H9 (cell line): ENCODE measurements at regions not wholly inside any gene's neighbourhood (a gene's known extent, or its start where the extent isn't known, plus 50 kb on each side); places are given as distances from the start of the nearest gene placed in this dataset.

Experiments
- DNase-seq: peaks from one replicate; pipeline ENCODE4 v3.0.0-alpha.2; 2017
- H2AFZ ChIP-seq: one replicate; pipeline ENCODE4 v1.6.1; 2013; ENCODE audit warnings: mild to moderate bottlenecking, low read length, control low read depth, moderate library complexity
- H2AK5ac ChIP-seq: 2 replicates; pipeline ENCODE4 v1.6.1; 2013; ENCODE audit warnings: low read length, control low read depth, mixed read lengths; ENCODE audit not compliant: insufficient read length
- H2BK120ac ChIP-seq: one replicate; pipeline ENCODE4 v1.6.1; 2013; ENCODE audit warnings: low read depth, mild to moderate bottlenecking, low read length, control low read depth, inconsistent platforms; ENCODE audit not compliant: poor library complexity, severe bottlenecking
- H2BK12ac ChIP-seq: 2 replicates; pipeline ENCODE4 v1.6.1; 2013; ENCODE audit warnings: low read length, control low read depth, mixed read lengths, low read depth; ENCODE audit not compliant: insufficient read length
- H2BK15ac ChIP-seq: 2 replicates; pipeline ENCODE4 v1.6.1; 2013; ENCODE audit warnings: low read depth, low read length, control low read depth
- H2BK20ac ChIP-seq: one replicate; pipeline ENCODE4 v1.6.1; 2013; ENCODE audit warnings: low read depth, mild to moderate bottlenecking, low read length, control low read depth, inconsistent platforms; ENCODE audit not compliant: poor library complexity, severe bottlenecking
- H2BK5ac ChIP-seq: 2 replicates; pipeline ENCODE4 v1.6.1; 2013; ENCODE audit warnings: low read length, control low read depth, mixed read lengths; ENCODE audit not compliant: insufficient read length
- H3K14ac ChIP-seq: 2 replicates; pipeline ENCODE4 v1.6.1; 2013; ENCODE audit warnings: low read length, control low read depth; ENCODE audit not compliant: insufficient read depth
- H3K18ac ChIP-seq: 2 replicates; pipeline ENCODE4 v1.6.1; 2013; ENCODE audit warnings: low read depth, mild to moderate bottlenecking, mixed read lengths, low read length, control low read depth; ENCODE audit not compliant: insufficient read length
- H3K23ac ChIP-seq: 2 replicates; pipeline ENCODE4 v1.6.1; 2013; ENCODE audit warnings: low read length, control low read depth, mixed read lengths, low read depth; ENCODE audit not compliant: insufficient read length
- H3K23me2 ChIP-seq: 2 replicates; pipeline ENCODE4 v1.6.1; 2013; ENCODE audit warnings: low read depth, mild to moderate bottlenecking, mixed read lengths, low read length, control low read depth; ENCODE audit not compliant: insufficient read length, poor library complexity, severe bottlenecking
- H3K27ac ChIP-seq: 2 replicates; pipeline ENCODE4 v1.5.1; 2013; ENCODE audit warnings: low read length, control low read depth, mixed read lengths, low read depth; ENCODE audit not compliant: insufficient read length
- H3K27me3 ChIP-seq: 2 replicates; pipeline ENCODE4 v1.6.1; 2013; ENCODE audit warnings: low read length, control low read depth, inconsistent platforms; ENCODE audit not compliant: insufficient read depth
- H3K4ac ChIP-seq: 2 replicates; pipeline ENCODE4 v1.6.1; 2013; ENCODE audit warnings: low read depth, mild to moderate bottlenecking, control low read depth, inconsistent platforms, low read length, moderate library complexity
- H3K4me1 ChIP-seq: 2 replicates; pipeline ENCODE4 v1.6.1; 2013; ENCODE audit warnings: low read length, control low read depth, inconsistent platforms; ENCODE audit not compliant: insufficient read depth
- H3K4me2 ChIP-seq: 2 replicates; pipeline ENCODE4 v1.6.1; 2013; ENCODE audit warnings: low read length, control low read depth, mixed read lengths; ENCODE audit not compliant: insufficient read length, insufficient read depth
- H3K56ac ChIP-seq: 2 replicates; pipeline ENCODE4 v1.6.1; 2013; ENCODE audit warnings: low read depth, mild to moderate bottlenecking, mixed read lengths, low read length, control low read depth; ENCODE audit not compliant: insufficient read length
- H3K79me1 ChIP-seq: 2 replicates; pipeline ENCODE4 v1.6.1; 2013; ENCODE audit warnings: low read depth, mild to moderate bottlenecking, moderate library complexity, low read length, control low read depth, inconsistent platforms; ENCODE audit not compliant: insufficient read depth, poor library complexity, severe bottlenecking
- H3K79me2 ChIP-seq: 2 replicates; pipeline ENCODE4 v1.6.1; 2013; ENCODE audit warnings: low read length, control low read depth, inconsistent platforms; ENCODE audit not compliant: insufficient read depth
- H3K9ac ChIP-seq: 2 replicates; pipeline ENCODE4 v1.6.1; 2013; ENCODE audit warnings: low read length, control low read depth, mixed read lengths; ENCODE audit not compliant: insufficient read length; ENCODE audit errors: extremely low read depth
- H3K9me3 ChIP-seq: one replicate; pipeline ENCODE4 v1.6.1; 2013; ENCODE audit warnings: low read depth, low read length, inconsistent platforms; ENCODE audit not compliant: control insufficient read depth
- H3T11ph ChIP-seq: one replicate; pipeline ENCODE4 v1.6.1; 2013; ENCODE audit warnings: mild to moderate bottlenecking, low read length, control low read depth, inconsistent platforms
- H4K20me1 ChIP-seq: one replicate; pipeline ENCODE4 v1.6.1; 2013; ENCODE audit not compliant: control insufficient read depth, insufficient read length, insufficient read depth
- H4K5ac ChIP-seq: 2 replicates; pipeline ENCODE4 v1.6.1; 2013; ENCODE audit warnings: low read depth, mild to moderate bottlenecking, mixed read lengths, low read length, control low read depth; ENCODE audit not compliant: insufficient read length
- H4K8ac ChIP-seq: replicated peaks from 2 replicates; pipeline ENCODE4 v1.6.1; 2013; ENCODE audit warnings: low read length, control low read depth, mixed read lengths, low read depth; ENCODE audit not compliant: insufficient read length
- H4K91ac ChIP-seq: 2 replicates; pipeline ENCODE4 v1.6.1; 2013; ENCODE audit warnings: low read depth, mild to moderate bottlenecking, moderate library complexity, mixed read lengths, low read length, control low read depth; ENCODE audit not compliant: insufficient read length
- H3K27ac Mint-ChIP-seq, 3 experiments: 2 replicates in 2 of 3; 3 replicates in 1 of 3; pipeline ENCODE4 v1.8.0; 2020 to 2021; ENCODE audit warnings: mixed read lengths in 3 of 3, mild to moderate bottlenecking in 1 of 3, moderate library complexity in 1 of 3
- H3K27me3 Mint-ChIP-seq: 2 replicates; pipeline ENCODE4 v1.8.0; 2021; ENCODE audit warnings: low read depth, mild to moderate bottlenecking, moderate library complexity, mixed read lengths
- H3K36me3 Mint-ChIP-seq, 3 experiments: 2 replicates in 2 of 3; 3 replicates in 1 of 3; pipeline ENCODE4 v1.8.0; 2020 to 2021; ENCODE audit warnings: low read depth in 3 of 3, mixed read lengths in 3 of 3; ENCODE audit not compliant: insufficient read depth in 1 of 3
- H3K4me1 Mint-ChIP-seq, 2 experiments: 2 replicates each; pipeline ENCODE4 v1.8.0; 2020; ENCODE audit warnings: mixed read lengths in 2 of 2
- H3K4me3 Mint-ChIP-seq, 2 experiments: 2 replicates in 1 of 2; 3 replicates in 1 of 2; pipeline ENCODE4 v1.8.0; 2020 to 2021; ENCODE audit warnings: mild to moderate bottlenecking in 2 of 2, mixed read lengths in 2 of 2, moderate library complexity in 1 of 2
- H3K9me3 Mint-ChIP-seq, 2 experiments: 2 replicates in 1 of 2; 3 replicates in 1 of 2; pipeline ENCODE4 v1.8.0; 2020; ENCODE audit warnings: mild to moderate bottlenecking in 2 of 2, mixed read lengths in 2 of 2, moderate library complexity in 1 of 2
- WGBS: extraction: QIAGEN DNeasy Blood & Tissue Kit; methylation state at CpG from one replicate; pipeline ENCODE4 v1.1.7; 2013; ENCODE audit warnings: missing lambda C conversion rate, low lambda C conversion rate, mixed read lengths; ENCODE audit not compliant: insufficient read length; ENCODE audit errors: extremely low coverage; 5-methylcytosine and 5-hydroxymethylcytosine counted together
- TF ChIP-seq, protein P1 (sequence below): fragments of 200-600 bp; sonication (generic); conservative IDR thresholded peaks from 3 replicates; pipeline ENCODE4 v1.8.0; 2021; ENCODE audit warnings: antibody characterized with exemption, mild to moderate bottlenecking

DNA sequence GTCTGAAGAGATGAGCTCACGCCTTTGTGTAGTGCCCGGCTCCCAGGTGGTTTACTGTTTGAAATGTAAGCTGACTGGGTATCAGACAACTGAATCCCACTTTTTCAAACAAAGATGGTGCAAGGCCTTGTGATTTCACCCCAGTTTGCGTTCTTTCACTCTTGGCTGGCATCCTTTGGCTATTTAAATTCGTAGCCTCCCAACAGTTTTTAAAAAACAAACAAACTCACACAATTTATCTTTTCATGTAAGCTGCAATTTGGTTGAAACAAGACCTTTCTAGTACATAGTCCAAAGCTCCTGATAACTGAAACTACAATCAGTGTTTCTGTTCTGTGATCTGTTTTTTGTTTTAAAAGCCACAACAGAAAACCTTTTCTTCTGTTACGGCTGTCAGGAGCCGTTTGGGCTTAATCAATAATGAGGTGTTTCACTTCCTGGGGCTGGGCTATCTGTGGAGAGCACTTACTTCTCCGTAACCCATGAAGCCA is 65.1 kb upstream of the NPAS1 start:
- no peaks in the 10 kb centered on the region for H3K9me3 ChIP-seq
- H2BK20ac ChIP-seq = no peak overlapping the region
- H4K8ac ChIP-seq = no peak overlapping the region
- no peak overlapping the region for H3K9ac ChIP-seq
- peaks cover 3% of the 10 kb centered on the region for H3K79me1 ChIP-seq
- DNase-seq = no peak
- TF ChIP-seq, protein P1, sequence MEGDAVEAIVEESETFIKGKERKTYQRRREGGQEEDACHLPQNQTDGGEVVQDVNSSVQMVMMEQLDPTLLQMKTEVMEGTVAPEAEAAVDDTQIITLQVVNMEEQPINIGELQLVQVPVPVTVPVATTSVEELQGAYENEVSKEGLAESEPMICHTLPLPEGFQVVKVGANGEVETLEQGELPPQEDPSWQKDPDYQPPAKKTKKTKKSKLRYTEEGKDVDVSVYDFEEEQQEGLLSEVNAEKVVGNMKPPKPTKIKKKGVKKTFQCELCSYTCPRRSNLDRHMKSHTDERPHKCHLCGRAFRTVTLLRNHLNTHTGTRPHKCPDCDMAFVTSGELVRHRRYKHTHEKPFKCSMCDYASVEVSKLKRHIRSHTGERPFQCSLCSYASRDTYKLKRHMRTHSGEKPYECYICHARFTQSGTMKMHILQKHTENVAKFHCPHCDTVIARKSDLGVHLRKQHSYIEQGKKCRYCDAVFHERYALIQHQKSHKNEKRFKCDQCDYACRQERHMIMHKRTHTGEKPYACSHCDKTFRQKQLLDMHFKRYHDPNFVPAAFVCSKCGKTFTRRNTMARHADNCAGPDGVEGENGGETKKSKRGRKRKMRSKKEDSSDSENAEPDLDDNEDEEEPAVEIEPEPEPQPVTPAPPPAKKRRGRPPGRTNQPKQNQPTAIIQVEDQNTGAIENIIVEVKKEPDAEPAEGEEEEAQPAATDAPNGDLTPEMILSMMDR = no peak
- H3K27me3 ChIP-seq = no peaks in the 10 kb centered on the region
- H2BK12ac ChIP-seq = no peak overlapping the region
- no peak overlapping the region for H3K14ac ChIP-seq
- Mint-ChIP-seq H3K4me1 (peaks cover 12 to 15% of the 10 kb centered on the region in 2 experiments), H3K9me3 (no peaks in the 10 kb centered on the region; a peak in 1 of 5 replicates), H3K27ac (peak overlapping the region in 1 of 3 experiments; percentile 87; a peak in 1 of 7 replicates), H3K36me3 (peaks cover 10 to 22% (median 15%) of the 10 kb centered on the region in 3 experiments; a peak in 5 of 7 replicates), H3K27me3 (no peaks in the 10 kb centered on the region), H3K4me3 (no peak overlapping the region)
- no peak overlapping the region for H3T11ph ChIP-seq
- H3K23me2 ChIP-seq = no peaks in the 10 kb centered on the region
- H2AFZ ChIP-seq = no peak overlapping the region
- no peak overlapping the region for H2BK15ac ChIP-seq
- H3K4ac ChIP-seq = no peak overlapping the region
- H3K4me2 ChIP-seq = no peak overlapping the region
- no peak overlapping the region for H4K91ac ChIP-seq
- no peak overlapping the region for H3K56ac ChIP-seq
- H3K79me2 ChIP-seq = no peaks in the 10 kb centered on the region
- no peak overlapping the region for H4K5ac ChIP-seq
- no peak overlapping the region for H3K18ac ChIP-seq
- H2BK120ac ChIP-seq = no peak overlapping the region
- H3K27ac ChIP-seq = no peak overlapping the region
- H4K20me1 ChIP-seq = no peaks in the 10 kb centered on the region
- no peak overlapping the region for H3K23ac ChIP-seq
- no peak overlapping the region for H2AK5ac ChIP-seq
- no CpG with 5 or more reads among the region's 7 CpGs for WGBS
- no peaks in the 10 kb centered on the region for H3K4me1 ChIP-seq
- H2BK5ac ChIP-seq = no peak overlapping the region
